22Rv1 (cell line): ENCODE measurements at regions not wholly inside any gene's neighbourhood (a gene's known extent, or its start where the extent isn't known, plus 50 kb on each side); places are given as distances from the start of the nearest gene placed in this dataset.

Experiments
- ZFX ChIP-seq: fragments of 450-650 bp; IDR thresholded peaks from 2 replicates; pipeline ENCODE4 v1.6.1; 2017; ENCODE audit warnings: antibody characterized with exemption, borderline replicate concordance
- TF ChIP-seq, protein P1 (sequence below): fragments of 450-650 bp; IDR thresholded peaks from 2 replicates; pipeline ENCODE4 v1.5.1; 2017; ENCODE audit warnings: mild to moderate bottlenecking

GRCh38 chr9:82140471-82140870, 151.9 kb downstream of the SPATA31D1 start:
- TF ChIP-seq, protein P1, sequence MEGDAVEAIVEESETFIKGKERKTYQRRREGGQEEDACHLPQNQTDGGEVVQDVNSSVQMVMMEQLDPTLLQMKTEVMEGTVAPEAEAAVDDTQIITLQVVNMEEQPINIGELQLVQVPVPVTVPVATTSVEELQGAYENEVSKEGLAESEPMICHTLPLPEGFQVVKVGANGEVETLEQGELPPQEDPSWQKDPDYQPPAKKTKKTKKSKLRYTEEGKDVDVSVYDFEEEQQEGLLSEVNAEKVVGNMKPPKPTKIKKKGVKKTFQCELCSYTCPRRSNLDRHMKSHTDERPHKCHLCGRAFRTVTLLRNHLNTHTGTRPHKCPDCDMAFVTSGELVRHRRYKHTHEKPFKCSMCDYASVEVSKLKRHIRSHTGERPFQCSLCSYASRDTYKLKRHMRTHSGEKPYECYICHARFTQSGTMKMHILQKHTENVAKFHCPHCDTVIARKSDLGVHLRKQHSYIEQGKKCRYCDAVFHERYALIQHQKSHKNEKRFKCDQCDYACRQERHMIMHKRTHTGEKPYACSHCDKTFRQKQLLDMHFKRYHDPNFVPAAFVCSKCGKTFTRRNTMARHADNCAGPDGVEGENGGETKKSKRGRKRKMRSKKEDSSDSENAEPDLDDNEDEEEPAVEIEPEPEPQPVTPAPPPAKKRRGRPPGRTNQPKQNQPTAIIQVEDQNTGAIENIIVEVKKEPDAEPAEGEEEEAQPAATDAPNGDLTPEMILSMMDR = no peak
- TF ChIP-seq ZFX = no peak
